Hepatocyte (in vitro differentiated cells): ENCODE measurements at regions not wholly inside any gene's neighbourhood (a gene's known extent, or its start where the extent isn't known, plus 50 kb on each side); places are given as distances from the start of the nearest gene placed in this dataset.

Experiments used
- DNase-seq: peaks from one replicate; pipeline ENCODE4 v3.0.0-alpha.2; 2016; ENCODE audit warnings: low spot score
- H2AFZ ChIP-seq: fragments of 200-600 bp; sonication (generic); 2 replicates; pipeline ENCODE4 v1.6.0; 2016; ENCODE audit warnings: antibody characterized with exemption, mild to moderate bottlenecking
- H3K27ac ChIP-seq: fragments of 200-600 bp; sonication (generic); 2 replicates; pipeline ENCODE4 v1.5.1; 2016; ENCODE audit warnings: mild to moderate bottlenecking
- H3K27me3 ChIP-seq: fragments of 200-600 bp; sonication (generic); 2 replicates; pipeline ENCODE4 v1.6.1; 2016
- H3K36me3 ChIP-seq: fragments of 200-600 bp; sonication (generic); replicated peaks from 2 replicates; pipeline ENCODE4 v1.5.1; 2016; ENCODE audit warnings: low read depth; ENCODE audit not compliant: insufficient read depth
- H3K4me1 ChIP-seq: fragments of 200-600 bp; sonication (generic); 2 replicates; pipeline ENCODE4 v1.5.1; 2016; ENCODE audit warnings: mild to moderate bottlenecking, moderate library complexity; ENCODE audit not compliant: insufficient read depth
- H3K4me2 ChIP-seq: fragments of 200-600 bp; sonication (generic); 2 replicates; pipeline ENCODE4 v1.6.0; 2016
- H3K4me3 ChIP-seq: fragments of 200-600 bp; sonication (generic); 2 replicates; pipeline ENCODE4 v1.5.1; 2016; ENCODE audit warnings: mild to moderate bottlenecking
- H3K79me2 ChIP-seq: fragments of 200-600 bp; sonication (generic); 2 replicates; pipeline ENCODE4 v1.6.0; 2017; ENCODE audit warnings: mild to moderate bottlenecking
- H3K9me2 ChIP-seq: fragments of 200-600 bp; sonication (generic); replicated peaks from 2 replicates; pipeline ENCODE4 v1.6.0; 2017; ENCODE audit warnings: mild to moderate bottlenecking; ENCODE audit not compliant: insufficient read depth
- H3K9me3 ChIP-seq: fragments of 200-600 bp; sonication (generic); 2 replicates; pipeline ENCODE4 v1.5.1; 2016; ENCODE audit warnings: low read depth, mild to moderate bottlenecking
- H4K20me1 ChIP-seq: fragments of 200-600 bp; sonication (generic); 2 replicates; pipeline ENCODE4 v1.6.0; 2016; ENCODE audit warnings: mild to moderate bottlenecking; ENCODE audit not compliant: insufficient read depth, poor library complexity, severe bottlenecking
- CTCF ChIP-seq: fragments of 200-600 bp; sonication (generic); IDR thresholded peaks from 2 replicates; pipeline ENCODE4 v1.5.1; 2016; ENCODE audit warnings: antibody characterized with exemption, mild to moderate bottlenecking; ENCODE audit not compliant: poor library complexity
- EZH2 ChIP-seq: fragments of 200-600 bp; sonication (generic); IDR thresholded peaks from 2 replicates; pipeline ENCODE4 v1.6.1; 2016; ENCODE audit warnings: antibody characterized with exemption, mild to moderate bottlenecking, borderline replicate concordance
- EZH2phosphoT487 ChIP-seq: fragments of 200-600 bp; sonication (generic); IDR thresholded peaks from one replicate; pipeline ENCODE4 v1.6.1; 2018; ENCODE audit warnings: antibody characterized with exemption, mild to moderate bottlenecking, low read depth, moderate library complexity; ENCODE audit not compliant: unreplicated experiment, severe bottlenecking
- WGBS: methylation state at CpG from one replicate; pipeline ENCODE4 v1.1.6; 2016; ENCODE audit warnings: low lambda C conversion rate; ENCODE audit errors: missing lambda C conversion rate; 5-methylcytosine and 5-hydroxymethylcytosine counted together

- H2AFZ ChIP-seq, result no peak overlapping the region
- no peaks in the 10 kb centered on the region for H3K9me3 ChIP-seq
- H3K4me2 ChIP-seq, result no peak overlapping the region
- H3K9me2 ChIP-seq, result no peaks in the 10 kb centered on the region
- H3K36me3 ChIP-seq, result no peaks in the 10 kb centered on the region
- 91% methylated on average over 1 of the region's 1 CpG for WGBS
- no peaks in the 10 kb centered on the region for H3K79me2 ChIP-seq
- DNase-seq, result no peak
- TF ChIP-seq EZH2 (no peak), EZH2phosphoT487 (no peak), CTCF (no peak)
- no peaks in the 10 kb centered on the region for H4K20me1 ChIP-seq
- no peaks in the 10 kb centered on the region for H3K27me3 ChIP-seq
- no peak overlapping the region for H3K4me3 ChIP-seq
- no peaks in the 10 kb centered on the region for H3K4me1 ChIP-seq
- H3K27ac ChIP-seq, result no peak overlapping the region
These were observed 865.0 kb downstream of the JRKL start for GRCh38 chr11:97254790-97255189.

DNA sequence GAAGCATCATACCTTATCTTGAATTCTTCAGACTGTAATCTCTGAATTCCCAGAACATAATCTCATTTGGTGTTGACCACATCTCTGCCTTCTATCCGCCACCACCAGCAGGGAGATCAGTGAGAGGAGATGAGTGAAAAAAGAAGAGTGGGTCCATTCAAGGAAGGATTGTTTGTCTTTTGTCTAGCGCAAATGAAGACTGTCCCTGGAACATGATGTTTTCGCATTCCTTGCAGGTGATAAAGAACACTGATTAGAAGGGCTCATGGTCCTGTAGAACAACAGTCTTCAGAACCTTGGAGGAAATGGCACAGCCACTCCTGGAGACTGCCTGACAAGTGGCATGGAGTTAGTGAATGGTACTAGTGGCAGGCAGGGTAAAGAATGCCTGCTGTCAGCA is 869.6 kb downstream of the JRKL start:
- H4K20me1 ChIP-seq, result no peaks in the 10 kb centered on the region

GRCh38 chr11:97259884-97260283 is 870.1 kb downstream of the JRKL start:
- no peak for TF ChIP-seq EZH2phosphoT487
- no peak for TF ChIP-seq CTCF
- no peak for TF ChIP-seq EZH2
- Histone ChIP-seq H3K4me1 (no peaks in the 10 kb centered on the region), H3K79me2 (no peaks in the 10 kb centered on the region), H3K27ac (no peak overlapping the region), H4K20me1 (no peaks in the 10 kb centered on the region), H3K4me2 (no peak overlapping the region), H3K4me3 (no peak overlapping the region), H3K9me2 (no peaks in the 10 kb centered on the region), H2AFZ (no peak overlapping the region), H3K9me3 (no peaks in the 10 kb centered on the region), H3K36me3 (no peaks in the 10 kb centered on the region), H3K27me3 (no peaks in the 10 kb centered on the region)
- WGBS, result 93% methylated on average over 3 of the region's 3 CpGs
- DNase-seq, result no peak

More for the DNA sequence above, 869.6 kb downstream of the JRKL start:
- Histone ChIP-seq H3K4me3 (no peak overlapping the region), H3K27ac (no peak overlapping the region), H3K4me1 (no peaks in the 10 kb centered on the region), H3K9me3 (no peaks in the 10 kb centered on the region), H3K4me2 (no peak overlapping the region), H2AFZ (no peak overlapping the region), H3K9me2 (no peaks in the 10 kb centered on the region), H3K36me3 (no peaks in the 10 kb centered on the region), H3K27me3 (no peaks in the 10 kb centered on the region), H3K79me2 (no peaks in the 10 kb centered on the region)
- DNase-seq, result no peak
- 83% methylated on average over 3 of the region's 3 CpGs for WGBS
- TF ChIP-seq EZH2 (no peak), CTCF (no peak), EZH2phosphoT487 (no peak)
